Adrenal gland (tissue), 9 donors: ENCODE measurements at regions not wholly inside any gene's neighbourhood (a gene's known extent, or its start where the extent isn't known, plus 50 kb on each side); places are given as distances from the start of the nearest gene placed in this dataset.

Source experiments
- DNase-seq, 7 donors: peaks; one replicate each; pipeline ENCODE4 v3.0.0-alpha.2; 2019 to 2020
- H3K27ac ChIP-seq, 5 donors: fragments of 200-600 bp; sonication (generic) in 4 of 5; 1 replicate in 3 of 5; 2 replicates in 2 of 5; pipeline versions ENCODE4 v1.5.1 to v1.8.0; 2016 to 2020; ENCODE audit warnings: mild to moderate bottlenecking in 1 of 5
- H3K27me3 ChIP-seq: fragments of 200-600 bp; 2 replicates; pipeline ENCODE4 v1.8.0; 2021
- H3K36me3 ChIP-seq, 2 donors: fragments of 200-600 bp; replicated peaks in 1 of 2; 1 replicate in 1 of 2; 2 replicates in 1 of 2; pipeline versions ENCODE4 v1.5.1 to v1.8.0; 2018 to 2022
- H3K4me1 ChIP-seq, 2 donors: fragments of 200-600 bp; replicated peaks in 1 of 2; 1 replicate in 1 of 2; 2 replicates in 1 of 2; pipeline versions ENCODE4 v1.5.1 to v1.8.0; 2018 to 2021
- H3K4me3 ChIP-seq, 4 donors: fragments of 200-600 bp; sonication (generic) in 3 of 4; one replicate each; pipeline ENCODE4 v1.5.1; 2016 to 2018
- H3K9me3 ChIP-seq, 3 donors: fragments of 200-600 bp; sonication (generic) in 1 of 3; replicated peaks in 1 of 3; 1 replicate in 2 of 3; 2 replicates in 1 of 3; pipeline versions ENCODE4 v1.5.1 to v1.8.0; 2016 to 2021
- CTCF ChIP-seq, 6 experiments: fragments of 450-650 bp in 4 of 6; fragments of 200-600 bp in 2 of 6; sonication (generic) in 1 of 6; IDR thresholded peaks; 1 replicate in 5 of 6; 2 replicates in 1 of 6; pipeline versions ENCODE4 v1.5.1 to v1.8.0; 2016 to 2021; ENCODE audit warnings: antibody characterized with exemption in 6 of 6, mild to moderate bottlenecking in 2 of 6, moderate library complexity in 1 of 6
- POLR2A ChIP-seq, 2 donors: fragments of 450-650 bp; IDR thresholded peaks; one replicate each; pipeline ENCODE4 v1.6.1; 2017; ENCODE audit warnings: antibody characterized with exemption in 2 of 2, mild to moderate bottlenecking in 2 of 2, moderate library complexity in 1 of 2
- WGBS, 4 donors: extraction: QIAGEN DNeasy Blood & Tissue Kit in 2 of 4; methylation state at CpG; one replicate each; pipeline versions ENCODE4 v1.1.5 to v1.1.7; 2013 to 2017; 5-methylcytosine and 5-hydroxymethylcytosine counted together
- intact Hi-C, 2 donors: fragments of 100-400 bp; cut with DNase I; formaldehyde crosslinking; loops; one replicate each; pipeline versions ENCODE4 v1.14.1 to v1.15.0; 2022 to 2023
- donor health status: healthy with polysubstance abuse.
- donor health status: Bipolar disorder and iron deficiency.
- donor health status: DM: yes; HTN: yes; CAD: no.
- donor health status: DM: no; HTN: no; CAD: no.
- donor health status: DM: no; HTN: no; CAD: no.

GRCh38 chr5:110812639-110813038, 73.8 kb downstream of the SLC25A46 start:
- H3K27ac ChIP-seq = no peak overlapping the region
- H3K9me3 ChIP-seq = no peaks in the 10 kb centered on the region
- intact Hi-C loops = no loop called here
- DNase-seq = no peak
- H3K4me1 ChIP-seq = no peaks in the 10 kb centered on the region
- no peaks in the 10 kb centered on the region for H3K27me3 ChIP-seq
- H3K4me3 ChIP-seq = no peak overlapping the region
- TF ChIP-seq CTCF (IDR thresholded peaks at IDR 0.05) (no peak), POLR2A (IDR thresholded peaks at IDR 0.05) (no peak)
- no peaks in the 10 kb centered on the region for H3K36me3 ChIP-seq
- 71 to 87% (median 83%) methylated on average over 3 of the region's 3 CpGs for WGBS, 4 donors

- no peaks in the 10 kb centered on the region for H3K27me3 ChIP-seq
- no peaks in the 10 kb centered on the region for H3K9me3 ChIP-seq
- no peak for DNase-seq
- no peak overlapping the region for H3K27ac ChIP-seq
- no peaks in the 10 kb centered on the region for H3K36me3 ChIP-seq
- H3K4me1 ChIP-seq = no peaks in the 10 kb centered on the region
- no peak overlapping the region for H3K4me3 ChIP-seq
- WGBS, 4 donors = 40 to 60% (median 52%) methylated on average over 1 of the region's 1 CpG
- intact Hi-C loops = no loop called here
- TF ChIP-seq POLR2A (IDR thresholded peaks at IDR 0.05) (no peak), CTCF (IDR thresholded peaks at IDR 0.05) (no peak)
Measured at GRCh38 chr5:110815916-110816605, 77.3 kb downstream of the SLC25A46 start.

- intact Hi-C loops = no loop called here
- H3K4me3 ChIP-seq = no peak overlapping the region
- 83 to 88% (median 84%) methylated on average over 7 of the region's 7 CpGs for WGBS, 4 donors
- H3K4me1 ChIP-seq = no peaks in the 10 kb centered on the region
- no peak overlapping the region for H3K27ac ChIP-seq
- no peak for DNase-seq
- no peak for TF ChIP-seq CTCF (IDR thresholded peaks at IDR 0.05)
- TF ChIP-seq POLR2A (IDR thresholded peaks at IDR 0.05) = no peak
- no peaks in the 10 kb centered on the region for H3K9me3 ChIP-seq
- H3K27me3 ChIP-seq = no peaks in the 10 kb centered on the region
- no peaks in the 10 kb centered on the region for H3K36me3 ChIP-seq
Measured at GRCh38 chr5:110817459-110817858, 78.7 kb downstream of the SLC25A46 start.

- H3K9me3 ChIP-seq = no peaks in the 10 kb centered on the region
- no peak overlapping the region for H3K4me3 ChIP-seq
- intact Hi-C loops = no loop called here
- H3K27ac ChIP-seq = no peak overlapping the region
- H3K36me3 ChIP-seq = no peaks in the 10 kb centered on the region
- H3K27me3 ChIP-seq = no peaks in the 10 kb centered on the region
- 84 to 88% (median 87%) methylated on average over 5 of the region's 5 CpGs for whole genome bisulfite sequencing, 4 donors
- TF ChIP-seq CTCF (IDR thresholded peaks at IDR 0.05) = no peak
- H3K4me1 ChIP-seq = no peaks in the 10 kb centered on the region
- DNase-seq = no peak
Measured at GRCh38 chr5:110823571-110823970, 84.8 kb downstream of the SLC25A46 start.
